Activated CD8-positive, alpha-beta memory T cell treated with anti-CD3 and anti-CD28 coated beads for 24 hours (primary cell): ENCODE measurements at regions not wholly inside any gene's neighbourhood (a gene's known extent, or its start where the extent isn't known, plus 50 kb on each side); places are given as distances from the start of the nearest gene placed in this dataset.
"Not testable (repeated sequence)": the region's sequence is repeated elsewhere in the genome, so short reads cannot be mapped to it uniquely, and the experiment has no call there.

Experiments
- DNase-seq: peaks from one replicate; pipeline ENCODE4 v3.0.0-alpha.2; 2020

- no peak for DNase-seq
Observed at GRCh38 chr7:131057015-131057793, 270.5 kb upstream of the MKLN1 start.

- DNase-seq: no peak
Observed at GRCh38 chr7:131057794-131058070, 269.9 kb upstream of the MKLN1 start.

GRCh38 chr7:131058561-131059288, 269.0 kb upstream of the MKLN1 start:
- not testable (repeated sequence) for DNase-seq

- DNase-seq: not testable (repeated sequence)
Observed at GRCh38 chr7:131059401-131059800, 268.3 kb upstream of the MKLN1 start.

- DNase-seq: no peak
Observed at GRCh38 chr7:131061158-131061557, 266.5 kb upstream of the MKLN1 start.

- no peak for DNase-seq
Observed at GRCh38 chr7:131061818-131062217, 265.9 kb upstream of the MKLN1 start.

- DNase-seq: no peak
Observed at GRCh38 chr7:131066635-131067034, 261.0 kb upstream of the MKLN1 start.

GRCh38 chr7:131067220-131067619, 260.5 kb upstream of the MKLN1 start:
- no peak for DNase-seq

- DNase-seq: no peak
Observed at GRCh38 chr7:131068604-131069021, 259.1 kb upstream of the MKLN1 start.

GRCh38 chr7:131071786-131072504, 255.7 kb upstream of the MKLN1 start:
- DNase-seq: no peak

- no peak for DNase-seq
Observed at GRCh38 chr7:131072505-131073091, 255.1 kb upstream of the MKLN1 start.

- DNase-seq: no peak
Observed at GRCh38 chr7:131074043-131074442, 253.6 kb upstream of the MKLN1 start.

- no peak for DNase-seq
Observed at GRCh38 chr7:131074585-131074984, 253.1 kb upstream of the MKLN1 start.

GRCh38 chr7:131075406-131075805, 252.3 kb upstream of the MKLN1 start:
- DNase-seq: no peak

GRCh38 chr7:131076032-131076431, 251.6 kb upstream of the MKLN1 start:
- DNase-seq: no peak

GRCh38 chr7:131076711-131077181, 250.9 kb upstream of the MKLN1 start:
- no peak for DNase-seq

GRCh38 chr7:131077735-131078134, 249.9 kb upstream of the MKLN1 start:
- no peak for DNase-seq

GRCh38 chr7:131080754-131081153, 246.9 kb upstream of the MKLN1 start:
- no peak for DNase-seq

- no peak for DNase-seq
Observed at GRCh38 chr7:131081308-131081707, 246.4 kb upstream of the MKLN1 start.

GRCh38 chr7:131083781-131084180, 243.9 kb upstream of the MKLN1 start:
- DNase-seq: no peak

GRCh38 chr7:131084336-131084735, 243.3 kb upstream of the MKLN1 start:
- DNase-seq: not testable (repeated sequence)

GRCh38 chr7:131087756-131088658, 239.7 kb upstream of the MKLN1 start:
- no peak for DNase-seq
